Inflammatory macrophage (primary cell): ENCODE measurements at regions not wholly inside any gene's neighbourhood (a gene's known extent, or its start where the extent isn't known, plus 50 kb on each side); places are given as distances from the start of the nearest gene placed in this dataset.
"Not testable (repeated sequence)": the region's sequence is repeated elsewhere in the genome, so short reads cannot be mapped to it uniquely, and the experiment has no call there.

Experiments
- DNase-seq, 2 donors: peaks; one replicate each; pipeline ENCODE4 v3.0.0-alpha.2; 2020 to 2022

GRCh38 chr1:184183919-184184318 lies 132.4 kb downstream of the TSEN15 start:
- DNase-seq, result no peak

GRCh38 chr1:184184614-184185013 lies 133.1 kb downstream of the TSEN15 start:
- DNase-seq, result not testable (repeated sequence)

DNA sequence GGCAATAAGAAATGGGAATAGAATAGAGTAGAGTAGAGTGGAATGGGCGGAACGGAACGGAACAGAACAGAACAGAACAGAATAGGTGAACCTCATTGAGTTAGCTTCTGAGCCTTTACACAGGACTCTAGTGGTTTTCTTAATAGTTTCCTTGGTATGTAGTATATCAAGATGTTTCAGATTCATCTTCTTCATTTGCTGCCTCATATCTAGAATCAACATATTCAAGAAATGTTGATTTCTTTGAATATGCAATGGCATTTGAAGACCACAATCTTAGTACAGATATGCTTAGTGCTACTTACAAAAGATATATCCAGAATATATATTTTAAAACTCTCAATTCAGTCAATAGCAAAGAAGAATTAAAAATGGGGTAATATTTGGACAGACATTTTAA lies 133.8 kb downstream of the TSEN15 start:
- DNase-seq, result no peak

GRCh38 chr1:184186167-184186566 lies 134.6 kb downstream of the TSEN15 start:
- DNase-seq, result no peak

DNA sequence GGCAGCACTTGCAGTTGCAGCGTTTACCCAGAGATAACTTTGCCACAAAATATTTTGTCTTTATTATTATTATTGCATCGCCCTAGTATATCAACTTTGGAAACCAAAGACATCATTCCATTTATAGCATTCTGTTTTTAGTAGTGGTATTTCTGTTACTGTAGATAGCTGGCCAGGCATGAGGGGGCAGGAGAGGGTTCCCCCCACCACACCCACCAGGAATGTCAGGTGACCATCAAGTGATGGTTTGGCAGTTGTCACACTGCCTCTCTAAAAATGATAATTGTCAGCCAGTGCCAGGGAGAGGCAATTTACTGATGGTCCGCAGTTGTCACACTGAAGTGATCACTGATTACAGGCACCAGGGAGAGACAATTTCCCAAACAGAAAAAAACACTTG lies 135.6 kb downstream of the TSEN15 start:
- no peak for DNase-seq

GRCh38 chr1:184188037-184188436 lies 136.5 kb downstream of the TSEN15 start:
- no peak for DNase-seq

DNA sequence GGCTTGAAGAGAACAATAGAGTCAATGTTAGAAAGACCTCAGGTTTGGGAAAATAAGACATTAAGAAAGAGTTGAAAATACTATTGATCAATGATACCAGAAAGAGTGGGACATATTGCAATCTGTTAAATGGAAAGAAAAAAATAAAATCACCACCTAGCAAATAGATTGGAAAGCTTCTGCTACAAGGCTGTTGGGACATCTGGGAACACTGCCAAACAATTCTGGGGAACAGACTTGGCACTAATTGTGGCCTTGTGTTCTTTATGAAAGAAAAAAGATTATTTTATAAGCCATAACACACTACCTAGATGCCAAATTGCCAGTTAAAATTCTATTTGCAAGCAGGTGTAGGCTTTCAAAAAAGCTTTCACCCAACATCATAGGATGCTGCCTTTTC lies 137.8 kb downstream of the TSEN15 start:
- no peak for DNase-seq

GRCh38 chr1:184190616-184191015 lies 139.1 kb downstream of the TSEN15 start:
- DNase-seq, result no peak

DNA sequence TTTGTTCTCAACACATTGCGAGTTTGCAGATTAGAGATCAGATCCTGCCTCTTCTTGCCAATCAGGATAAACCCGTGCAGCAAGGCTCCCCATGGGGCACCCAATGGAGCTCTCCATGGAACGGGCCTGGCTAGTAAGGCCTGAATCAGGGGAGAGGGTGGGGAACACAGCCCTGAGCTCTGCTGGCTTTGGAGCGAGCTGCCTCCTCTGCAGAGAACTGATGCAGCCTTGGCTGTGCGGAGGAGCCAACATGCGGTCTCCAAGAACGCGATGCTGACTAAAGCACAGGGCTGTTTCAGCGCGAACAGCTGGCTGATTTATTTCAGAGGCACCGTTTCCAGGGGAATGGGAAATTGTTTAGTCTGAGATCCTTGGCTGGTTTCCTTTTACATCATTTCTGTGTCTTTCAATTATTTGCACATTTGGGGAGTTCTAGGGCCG lies 139.7 kb downstream of the TSEN15 start:
- DNase-seq, result no peak

- DNase-seq, result no peak
Observed at GRCh38 chr1:184192796-184193195, 141.3 kb downstream of the TSEN15 start.

DNA sequence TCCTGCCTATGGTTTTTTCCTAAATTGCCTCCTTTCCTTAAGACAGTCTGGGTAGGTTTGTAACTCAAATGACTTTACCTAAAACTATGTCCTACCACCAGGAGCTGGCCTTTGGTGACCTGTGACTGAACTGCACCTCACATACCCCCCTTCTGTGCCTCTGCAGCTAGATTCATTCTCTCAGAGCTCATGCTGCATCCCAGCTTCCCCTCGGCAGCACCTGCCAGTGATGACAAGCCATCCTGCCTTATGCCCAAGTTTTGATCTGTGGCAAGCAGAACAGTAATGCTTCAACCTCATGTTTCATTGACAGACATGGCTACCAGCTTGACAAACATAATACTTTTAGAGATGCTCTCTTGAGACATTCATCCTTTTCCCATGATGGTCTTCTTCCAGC lies 141.9 kb downstream of the TSEN15 start:
- no peak for DNase-seq

DNA sequence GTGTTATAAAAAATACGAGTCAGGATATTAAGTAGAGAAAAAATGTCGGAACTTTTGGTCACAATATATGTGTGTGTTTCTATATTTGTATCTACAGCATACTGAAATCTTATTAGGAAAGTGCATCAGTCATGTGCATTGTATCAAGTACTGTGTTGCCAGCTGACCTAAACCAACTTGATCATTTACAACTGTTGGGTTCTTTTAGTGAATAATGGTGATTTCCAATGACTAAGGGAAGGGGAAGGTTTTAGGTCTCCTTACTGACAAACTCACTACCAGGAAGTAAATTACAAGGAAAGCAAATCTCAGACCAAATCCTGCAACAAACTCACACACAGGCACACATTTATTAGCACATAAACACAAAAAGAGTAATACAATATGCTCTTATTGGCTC lies 142.7 kb downstream of the TSEN15 start:
- DNase-seq, result no peak

- not testable (repeated sequence) for DNase-seq
Observed at GRCh38 chr1:184195722-184196121, 144.2 kb downstream of the TSEN15 start.

DNA sequence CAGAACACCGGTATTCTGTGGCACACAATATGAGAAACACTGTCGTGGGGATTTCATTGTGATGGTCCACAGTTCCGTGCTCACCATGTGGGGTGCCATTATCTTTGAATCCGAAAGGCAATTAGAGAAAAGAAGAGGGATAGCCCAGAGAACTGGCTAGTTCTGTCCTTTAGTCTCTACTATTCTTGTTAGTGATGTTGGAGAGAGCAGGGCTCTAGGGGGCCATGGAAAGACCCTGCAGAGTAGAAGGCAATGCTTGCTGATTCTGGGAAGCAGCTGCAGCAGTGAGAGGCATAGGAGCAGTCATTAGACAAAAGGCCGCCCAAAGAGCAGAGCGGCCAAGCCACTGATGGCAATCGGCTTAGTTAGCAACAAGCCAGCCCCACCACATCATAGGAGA lies 146.3 kb downstream of the TSEN15 start:
- no peak for DNase-seq

DNA sequence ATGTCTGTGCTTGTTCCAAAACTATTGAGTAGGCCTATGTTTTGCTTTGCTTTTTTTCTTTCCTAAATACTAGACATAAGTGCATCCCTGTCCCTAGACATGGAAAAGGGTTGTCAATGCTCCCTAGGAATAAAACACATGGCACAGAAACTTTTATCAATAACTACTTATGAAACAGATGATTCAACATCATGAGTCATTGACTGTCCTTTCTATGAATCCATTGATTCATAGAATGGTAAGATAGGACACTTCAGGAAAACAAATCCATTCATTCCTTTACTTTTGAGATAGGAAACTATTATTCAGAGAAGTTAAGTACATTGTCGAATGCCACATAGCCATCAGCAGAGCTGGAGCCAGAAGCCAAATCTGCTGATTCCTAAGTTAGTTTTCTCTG lies 147.5 kb downstream of the TSEN15 start:
- DNase-seq, result no peak

DNA sequence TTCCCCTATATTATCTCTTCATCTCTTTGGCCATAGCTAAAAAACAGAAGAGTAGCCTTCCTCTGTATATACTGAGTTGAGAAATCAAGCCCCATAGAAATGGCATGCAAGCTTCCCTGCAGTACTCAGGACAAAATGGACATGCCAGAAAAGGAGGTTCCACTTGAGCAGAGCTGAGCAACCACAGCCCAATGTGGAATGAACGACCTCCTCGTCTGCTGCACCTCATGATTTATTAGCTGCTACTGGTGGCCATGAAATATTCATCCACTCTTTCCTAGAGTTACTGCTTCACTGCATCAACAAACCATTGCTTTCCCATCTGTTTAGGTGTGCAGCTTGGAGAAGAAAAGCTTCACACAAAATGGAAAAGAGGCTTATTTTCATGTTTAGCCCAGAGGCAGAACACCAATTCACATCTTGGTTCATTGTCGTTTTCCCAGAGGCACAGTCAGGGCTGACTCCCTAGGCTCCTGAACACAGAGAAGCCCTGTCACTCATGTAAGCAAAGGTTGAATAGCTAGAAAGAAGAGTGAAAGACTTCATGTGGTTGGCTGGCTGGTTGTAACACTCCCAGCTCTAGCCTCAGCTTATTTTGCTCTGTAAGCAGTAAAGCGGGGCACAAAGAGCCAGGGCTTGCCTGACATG lies 148.0 kb downstream of the TSEN15 start:
- no peak for DNase-seq

DNA sequence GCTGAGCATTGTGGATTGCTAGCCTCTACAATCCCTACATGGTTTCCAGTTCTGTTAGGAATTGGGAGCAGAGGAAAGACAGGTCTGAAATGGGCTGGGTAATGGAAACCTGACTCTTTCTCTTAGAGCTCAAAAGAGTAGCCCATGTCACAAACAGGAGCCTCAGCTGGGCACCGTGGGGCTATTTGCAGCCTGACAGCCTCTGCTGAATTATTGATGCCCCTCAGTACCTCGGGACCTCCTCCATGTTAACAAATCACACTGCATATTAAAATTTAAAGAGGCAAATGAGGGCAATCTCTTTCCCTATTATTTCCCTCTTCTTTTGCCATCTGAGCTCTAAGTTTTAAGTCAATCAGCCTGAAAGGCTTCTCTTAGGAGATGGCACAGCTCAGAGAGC lies 157.1 kb downstream of the TSEN15 start:
- no peak for DNase-seq

DNA sequence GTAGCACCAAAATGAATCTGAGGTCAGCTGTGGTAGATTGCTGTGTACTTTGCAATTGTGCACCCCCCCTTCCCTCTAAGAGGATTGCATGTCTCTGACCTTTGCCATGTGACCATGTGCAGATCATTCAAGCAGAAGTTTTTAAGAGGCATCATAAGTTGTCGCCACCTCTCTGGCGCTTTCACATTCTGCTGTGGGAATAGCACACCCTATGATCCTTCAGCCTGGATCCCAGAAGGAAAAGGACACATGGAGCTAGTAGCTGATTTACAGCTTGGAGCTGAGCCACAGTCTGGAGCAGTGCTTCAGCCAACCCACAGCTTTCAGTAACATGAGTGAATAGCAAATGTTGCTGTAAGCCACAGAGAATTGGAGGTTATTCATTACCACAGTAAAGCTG lies 158.5 kb downstream of the TSEN15 start:
- peak; percentile 8 to 39 for DNase-seq

DNA sequence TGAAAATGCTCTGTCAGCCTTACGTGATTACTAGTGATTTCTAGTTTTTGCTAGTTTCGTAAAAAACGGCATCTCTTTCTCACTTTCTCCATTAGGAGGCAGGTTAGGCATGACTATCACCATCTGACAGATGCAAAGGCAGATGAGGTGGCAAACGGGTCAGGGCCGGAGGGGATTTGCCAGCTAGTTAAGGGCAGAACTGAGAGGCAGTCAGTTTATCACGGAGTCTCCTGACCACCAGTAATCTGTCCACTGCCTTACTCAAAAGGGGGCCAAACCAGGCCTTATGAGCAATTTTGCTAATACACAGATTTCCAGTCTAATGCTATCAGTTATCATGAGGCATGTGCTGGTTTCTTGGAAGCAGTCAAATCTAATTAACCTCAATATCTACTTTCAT lies 159.3 kb downstream of the TSEN15 start:
- no peak for DNase-seq

DNA sequence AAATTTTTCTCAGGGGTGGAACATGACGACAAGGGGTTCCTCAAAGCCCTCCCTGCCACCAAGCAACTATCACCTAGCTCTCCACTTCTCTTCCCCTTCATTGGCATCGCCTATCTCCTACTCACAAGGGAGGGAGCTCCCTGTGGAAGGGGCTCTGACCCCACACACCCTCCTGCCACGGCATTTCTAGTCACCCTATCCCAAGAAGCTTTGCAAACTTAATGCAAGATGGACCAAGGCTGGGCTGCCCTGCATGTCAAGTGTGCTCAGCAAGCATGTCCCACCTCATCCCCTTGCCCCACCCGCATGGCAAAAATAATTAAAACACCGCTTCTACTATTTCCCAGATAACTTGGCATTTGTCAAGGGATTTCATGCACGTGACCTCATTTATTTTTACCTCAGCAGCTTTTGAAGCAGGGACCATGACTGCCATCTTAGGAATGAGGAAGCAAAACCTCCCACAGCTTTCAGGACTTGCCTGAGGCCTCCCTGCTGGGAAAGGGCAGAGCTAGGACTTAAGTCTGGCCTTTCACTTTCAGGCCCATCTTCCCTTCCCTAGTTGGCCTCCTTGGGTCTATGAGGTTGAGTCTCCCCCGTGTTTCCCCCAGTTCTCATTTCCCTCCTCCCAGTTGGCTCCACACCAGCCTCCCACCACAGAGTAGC lies 161.3 kb downstream of the TSEN15 start:
- peak; percentile 65 to 85 for DNase-seq

DNA sequence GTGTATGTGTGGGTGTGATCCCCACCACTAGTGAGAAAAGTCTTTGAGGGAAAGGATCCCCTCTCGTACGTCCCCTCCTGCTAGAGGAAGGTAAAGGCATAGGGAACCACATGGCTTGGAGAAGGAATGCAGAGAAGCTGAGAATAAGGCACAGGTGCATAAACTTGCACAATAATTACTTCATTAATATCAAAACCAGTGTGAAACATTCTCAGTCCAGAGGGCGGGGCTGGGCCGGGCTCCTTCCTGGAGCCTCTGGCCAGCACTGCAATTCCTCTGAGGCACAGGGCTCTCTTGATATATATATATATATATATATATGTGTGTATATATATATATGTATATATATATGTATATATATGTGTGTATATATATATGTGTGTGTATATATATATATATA lies 162.6 kb downstream of the TSEN15 start:
- no peak for DNase-seq

- no peak for DNase-seq
Observed at GRCh38 chr1:184215274-184215925, 163.9 kb downstream of the TSEN15 start.

GRCh38 chr1:184218458-184219075 lies 167.0 kb downstream of the TSEN15 start:
- DNase-seq, result no peak

DNA sequence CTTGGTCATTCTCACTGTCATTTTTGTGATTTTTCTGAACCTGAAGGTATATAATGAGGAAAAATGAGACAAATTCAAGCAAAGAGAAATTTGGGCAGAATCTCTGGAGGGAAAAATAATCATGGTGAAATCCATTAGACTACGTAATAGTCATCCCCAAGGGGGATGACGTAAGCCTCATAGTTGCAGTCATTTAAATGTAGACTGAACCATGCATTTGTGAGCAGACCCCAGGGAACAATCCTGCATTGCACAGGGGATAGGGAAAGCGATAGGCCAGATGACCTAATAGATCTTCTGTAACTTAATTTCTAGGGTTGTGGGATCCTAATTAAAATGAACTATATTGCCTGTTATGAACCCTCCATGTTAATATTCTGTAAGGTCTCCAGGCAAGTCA lies 167.4 kb upstream of the C1orf21 start:
- peak in 1 of 2 donors; percentile 3 for DNase-seq
